HG02588 (cell line): ENCODE measurements at regions not wholly inside any gene's neighbourhood (a gene's known extent, or its start where the extent isn't known, plus 50 kb on each side); places are given as distances from the start of the nearest gene placed in this dataset.
"Not testable (repeated sequence)": the region's sequence is repeated elsewhere in the genome, so short reads cannot be mapped to it uniquely, and the experiment has no call there.

Experiments
- ATAC-seq: cut with Tn5 transposase; IDR thresholded peaks from one replicate; pipeline ENCODE4 v1.9.1; 2021; ENCODE audit warnings: mild to moderate bottlenecking, moderate library complexity; ENCODE audit not compliant: unreplicated experiment

DNA sequence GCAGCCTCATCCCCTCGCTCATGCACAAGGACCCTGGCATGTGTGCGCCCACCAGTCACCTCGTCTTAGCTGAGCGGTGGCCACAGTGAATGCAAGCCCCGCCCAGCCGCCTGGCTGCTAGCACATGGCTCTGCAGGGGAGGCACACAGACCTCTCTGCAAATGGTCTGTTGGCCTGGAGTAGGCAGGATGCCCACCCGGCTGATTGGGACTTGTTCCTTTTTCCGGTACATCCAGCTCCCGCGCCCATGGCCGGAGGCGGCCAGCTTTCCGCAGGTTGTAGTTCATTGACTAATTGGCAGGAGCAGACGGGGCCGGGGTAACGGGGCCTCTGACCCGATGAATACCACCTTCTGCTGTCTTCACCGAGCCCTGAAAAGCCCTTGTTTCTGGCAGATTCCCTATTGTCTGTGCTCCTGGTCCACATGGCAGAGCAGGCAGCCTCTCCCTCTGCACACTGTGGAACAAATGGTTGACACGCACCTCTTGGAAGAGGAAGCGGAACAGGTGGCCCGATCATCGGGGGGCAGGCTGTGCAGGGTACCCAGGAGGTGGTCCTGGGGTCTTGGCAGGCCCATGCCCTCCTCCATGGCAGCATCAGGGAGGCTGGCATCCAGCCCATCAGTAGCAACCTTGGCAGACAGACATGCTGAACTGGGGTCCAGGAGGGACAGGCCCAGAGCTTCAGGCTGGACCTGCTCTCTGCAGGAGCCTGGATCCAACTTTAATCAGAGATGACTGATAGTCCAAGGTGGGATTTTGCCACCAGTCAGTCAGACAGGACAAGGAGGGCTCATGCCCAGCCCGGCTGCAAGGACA lies 1512.0 kb downstream of the BRD1 start:
- no peak for ATAC-seq

DNA sequence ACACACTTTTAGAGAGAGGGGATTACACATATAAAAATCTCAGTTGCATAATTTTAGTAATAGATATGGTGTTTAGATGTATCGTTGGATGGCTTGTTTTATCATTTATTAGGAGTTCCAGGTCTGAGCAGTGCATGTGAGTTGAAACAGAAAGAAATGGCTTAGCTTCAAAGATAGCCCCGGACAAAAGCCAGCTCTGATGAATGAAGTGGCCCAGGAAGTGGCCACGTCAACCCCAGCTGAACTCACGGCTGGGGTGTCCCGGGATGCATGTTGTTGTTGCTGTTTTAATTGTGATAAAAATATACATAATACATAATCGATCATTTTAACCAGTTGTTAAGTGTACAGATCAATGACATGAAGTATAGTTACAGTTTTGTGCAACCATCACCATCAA lies 1513.6 kb downstream of the BRD1 start:
- ATAC-seq: no peak

DNA sequence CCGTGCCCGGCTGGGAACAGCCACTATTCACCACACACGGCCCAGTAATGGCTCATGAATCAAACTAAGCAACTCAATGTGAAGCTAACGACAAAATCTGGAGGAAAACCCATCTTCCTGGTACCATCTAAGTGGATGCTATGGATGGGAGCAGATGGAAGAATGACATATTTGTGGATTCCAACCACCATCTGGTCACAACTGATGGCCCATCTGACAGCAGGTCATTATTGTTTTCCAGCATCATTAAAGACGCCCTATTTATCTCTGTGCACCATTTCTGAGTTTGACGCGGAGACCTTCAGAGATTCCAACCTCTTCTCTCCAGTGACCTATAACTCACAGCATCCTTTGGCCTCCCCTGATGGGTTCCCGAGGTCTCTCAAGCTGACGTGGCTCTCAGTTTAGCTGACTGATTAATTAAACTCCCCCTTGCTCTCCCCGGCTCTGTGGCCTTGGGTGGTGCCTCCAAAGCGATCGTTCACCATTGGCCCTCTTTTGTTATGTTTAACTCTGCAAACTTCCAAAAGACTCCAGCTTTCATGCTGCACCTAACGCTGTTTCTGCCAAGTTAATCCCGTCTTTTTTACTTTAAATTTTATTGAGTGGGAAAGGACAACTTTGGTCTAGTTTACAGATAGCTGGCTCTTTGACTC lies 1514.4 kb downstream of the BRD1 start:
- no peak for ATAC-seq

DNA sequence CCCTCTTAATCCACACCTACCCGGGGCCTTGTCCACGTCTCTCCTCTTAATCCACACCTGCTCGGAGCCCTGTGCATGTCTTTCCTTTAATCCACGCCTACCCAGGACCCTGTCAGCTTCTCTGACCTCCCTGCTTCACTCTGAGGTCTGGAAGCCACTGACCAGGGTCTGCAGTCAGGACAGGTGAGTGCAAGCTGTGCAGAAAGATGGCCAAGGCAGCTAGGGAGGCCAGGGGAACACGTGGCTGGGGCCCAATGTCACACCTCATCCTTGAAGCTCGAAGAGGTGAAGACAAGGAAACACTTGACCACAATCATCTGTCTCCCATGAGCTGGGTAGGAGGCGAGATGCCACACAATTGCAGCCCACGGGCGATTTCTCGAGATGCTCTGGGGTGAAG lies 1516.9 kb downstream of the BRD1 start:
- no peak for ATAC-seq

DNA sequence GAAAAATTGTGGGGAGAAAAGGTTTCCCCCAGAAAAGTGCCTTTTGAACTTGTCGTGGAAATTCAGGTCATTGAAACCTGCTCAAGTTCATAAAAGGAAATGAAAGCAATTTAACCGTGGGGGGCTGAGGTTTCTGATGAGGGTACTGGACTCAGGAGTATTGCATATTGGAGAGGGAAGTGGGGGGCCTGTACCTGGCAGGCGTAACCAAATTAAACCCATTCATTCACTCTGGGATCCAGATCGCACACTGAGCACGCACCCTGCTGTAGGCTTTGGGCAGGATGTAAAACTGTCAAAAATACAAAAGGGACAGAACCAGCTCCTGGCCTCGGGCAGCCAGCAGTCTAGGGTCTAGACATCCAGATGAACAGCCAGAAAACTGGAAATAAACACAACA lies 1517.4 kb downstream of the BRD1 start:
- no peak for ATAC-seq

DNA sequence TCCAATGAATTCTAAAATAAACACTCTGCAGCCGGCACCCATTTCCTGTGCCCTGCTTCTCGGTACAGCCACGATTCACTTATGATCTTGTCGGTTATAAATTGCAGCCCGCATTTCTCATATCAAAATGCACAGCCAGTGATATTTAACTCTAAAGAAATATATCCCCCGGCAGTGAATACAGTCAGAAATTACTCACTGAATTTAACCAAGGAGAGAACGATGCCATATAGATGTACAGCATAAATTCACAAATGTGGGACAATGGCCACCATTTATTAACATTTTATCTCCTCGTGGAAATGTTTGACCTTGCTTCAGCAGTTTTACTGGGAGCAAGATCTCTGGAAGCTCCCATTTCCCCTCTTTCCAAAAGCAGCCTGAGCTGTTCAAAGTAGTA lies 1517.8 kb downstream of the BRD1 start:
- no peak for ATAC-seq

DNA sequence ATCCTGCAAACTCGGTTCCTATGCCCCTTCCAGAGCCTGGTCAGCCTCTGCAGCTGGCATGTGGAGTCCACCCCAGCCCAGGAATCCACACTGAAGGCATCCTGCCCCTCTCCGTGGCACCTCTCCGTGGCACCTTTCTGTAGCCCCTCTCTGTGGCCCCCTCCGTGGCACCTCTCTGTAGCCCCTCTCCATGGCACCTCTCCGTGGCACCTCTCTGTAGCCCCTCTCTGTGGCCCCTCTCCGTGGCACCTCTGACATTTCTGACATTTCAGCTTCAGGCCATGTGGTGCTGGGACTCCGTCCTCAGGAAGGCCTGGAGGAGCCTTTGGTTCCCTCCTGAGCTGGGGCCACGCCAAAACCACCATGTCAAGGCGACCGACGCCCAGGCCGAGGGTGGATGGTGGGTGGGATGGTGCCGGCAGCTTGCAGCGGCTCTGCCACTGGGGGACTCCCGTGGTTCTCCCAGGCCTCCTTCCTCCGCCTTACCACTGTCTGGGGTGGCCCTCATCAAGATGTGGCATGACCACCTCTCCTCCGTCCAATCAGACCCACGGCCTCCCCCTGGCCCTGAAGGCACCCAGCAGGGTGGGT lies 1518.5 kb downstream of the BRD1 start:
- ATAC-seq: no peak

DNA sequence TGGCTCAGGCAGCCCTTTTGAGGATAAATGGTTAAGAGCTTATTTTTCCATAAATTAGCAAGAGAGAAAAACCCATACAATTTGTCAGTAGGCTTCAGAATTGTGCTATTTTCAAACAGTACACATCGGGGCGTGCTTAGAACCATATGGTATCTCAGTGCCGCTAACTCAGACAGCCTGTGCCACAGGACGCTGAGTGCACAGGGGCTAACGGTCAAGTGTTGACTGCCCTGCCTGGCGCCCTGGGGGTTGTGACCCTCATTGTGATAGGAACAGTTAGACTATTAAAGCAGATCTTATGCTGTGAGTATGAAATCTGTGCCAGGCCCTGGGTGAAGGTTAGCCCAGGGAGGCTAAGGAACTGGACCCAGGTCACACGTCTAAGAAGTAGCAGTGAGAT lies 1519.7 kb downstream of the BRD1 start:
- ATAC-seq: no peak

DNA sequence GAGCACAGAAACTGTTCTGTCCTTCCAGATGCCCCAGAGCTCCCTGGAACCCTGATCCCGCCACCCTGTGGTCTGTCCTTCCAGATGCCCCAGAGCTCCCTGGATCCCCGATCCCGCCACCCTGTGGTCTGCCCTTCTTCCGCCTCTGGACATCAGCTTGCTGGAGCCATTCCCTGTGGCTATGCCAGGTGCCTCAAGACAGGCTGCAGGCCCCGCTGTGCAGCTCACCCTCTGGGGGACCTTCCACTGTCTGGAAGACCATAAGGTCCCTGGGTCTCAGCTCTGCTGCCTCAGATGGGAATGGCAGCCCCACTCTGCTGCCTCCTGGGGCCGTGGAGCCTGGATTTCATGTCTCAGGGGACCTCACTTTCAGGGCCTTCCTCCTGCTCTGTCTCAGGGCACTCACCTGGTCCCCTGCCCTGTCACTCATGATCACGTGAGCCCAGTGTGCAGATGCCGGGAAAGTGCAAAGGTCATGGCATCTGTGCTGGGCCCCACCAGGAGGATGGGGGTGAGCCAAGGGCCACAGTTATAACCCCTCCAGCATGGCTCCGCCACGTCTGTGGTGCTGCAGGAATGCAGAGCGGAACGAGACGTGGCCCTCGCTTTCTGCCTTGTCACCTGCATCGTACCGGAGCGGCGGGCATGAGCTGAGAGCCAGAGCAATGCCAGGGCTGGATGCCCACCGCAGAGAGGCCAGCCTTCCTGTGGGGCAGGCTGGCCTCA lies 1520.7 kb downstream of the BRD1 start:
- no peak for ATAC-seq

DNA sequence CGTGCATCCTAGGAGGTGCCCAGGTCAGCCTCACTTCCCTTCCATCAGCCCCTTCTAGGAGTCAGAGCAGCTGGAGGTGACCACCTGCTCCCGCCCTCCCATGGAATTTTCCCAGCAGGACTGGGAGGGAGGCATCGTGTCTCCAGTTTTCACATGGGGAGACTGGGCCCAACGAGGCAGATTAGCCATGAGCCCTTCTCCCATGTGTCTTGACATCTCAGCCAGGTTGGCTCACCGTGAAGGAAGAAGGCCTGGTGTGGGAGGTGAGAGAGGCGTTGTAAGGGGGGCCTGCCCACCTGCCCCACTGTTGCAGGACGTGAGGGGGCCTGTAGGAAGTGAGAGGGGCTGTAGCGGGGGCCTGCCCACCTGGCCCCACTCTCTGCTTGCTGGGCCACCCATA lies 1521.4 kb downstream of the BRD1 start:
- ATAC-seq: no peak

DNA sequence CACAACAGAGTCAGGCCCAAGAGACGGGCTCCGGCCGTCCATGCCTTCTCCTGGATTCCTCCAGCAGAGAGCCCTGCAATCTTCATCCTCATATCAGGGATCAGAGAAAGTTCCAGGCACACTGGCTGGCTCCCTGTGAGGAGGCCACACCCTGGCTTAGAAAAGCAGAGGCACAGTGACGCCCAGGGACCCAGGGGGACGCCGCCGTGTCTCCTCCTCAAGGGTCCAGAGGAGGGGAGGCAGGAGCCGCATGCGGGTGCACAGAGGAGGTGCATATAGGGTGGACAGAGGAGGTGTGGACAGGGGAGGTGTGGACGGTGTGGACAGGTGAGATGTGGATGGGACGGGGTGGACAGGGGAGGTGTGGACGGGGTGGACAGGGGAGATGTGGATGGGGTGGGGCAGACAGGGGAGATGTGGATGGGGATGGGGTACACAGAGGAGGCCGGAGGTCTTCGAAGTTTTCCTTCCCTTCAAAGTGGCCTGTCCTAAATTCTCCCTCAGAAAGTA lies 1521.9 kb downstream of the BRD1 start:
- ATAC-seq: no peak

DNA sequence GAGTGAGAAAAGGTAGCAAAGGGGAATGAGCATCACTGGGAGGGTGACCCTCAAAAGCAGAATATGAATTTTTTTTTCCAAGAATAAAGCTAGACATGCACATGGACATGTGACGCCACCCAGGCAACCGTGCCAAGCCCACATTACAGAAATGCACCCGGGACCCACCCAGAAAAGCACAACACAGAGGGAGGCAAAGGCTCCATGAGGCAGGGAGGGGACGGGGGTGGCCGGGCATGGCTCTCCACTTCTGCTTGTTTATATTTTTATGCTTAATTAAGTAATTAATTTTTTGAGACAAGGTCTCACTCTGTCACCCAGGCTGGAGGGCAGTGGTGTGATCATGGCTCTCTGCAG lies 1524.3 kb downstream of the BRD1 start:
- ATAC-seq: no peak

DNA sequence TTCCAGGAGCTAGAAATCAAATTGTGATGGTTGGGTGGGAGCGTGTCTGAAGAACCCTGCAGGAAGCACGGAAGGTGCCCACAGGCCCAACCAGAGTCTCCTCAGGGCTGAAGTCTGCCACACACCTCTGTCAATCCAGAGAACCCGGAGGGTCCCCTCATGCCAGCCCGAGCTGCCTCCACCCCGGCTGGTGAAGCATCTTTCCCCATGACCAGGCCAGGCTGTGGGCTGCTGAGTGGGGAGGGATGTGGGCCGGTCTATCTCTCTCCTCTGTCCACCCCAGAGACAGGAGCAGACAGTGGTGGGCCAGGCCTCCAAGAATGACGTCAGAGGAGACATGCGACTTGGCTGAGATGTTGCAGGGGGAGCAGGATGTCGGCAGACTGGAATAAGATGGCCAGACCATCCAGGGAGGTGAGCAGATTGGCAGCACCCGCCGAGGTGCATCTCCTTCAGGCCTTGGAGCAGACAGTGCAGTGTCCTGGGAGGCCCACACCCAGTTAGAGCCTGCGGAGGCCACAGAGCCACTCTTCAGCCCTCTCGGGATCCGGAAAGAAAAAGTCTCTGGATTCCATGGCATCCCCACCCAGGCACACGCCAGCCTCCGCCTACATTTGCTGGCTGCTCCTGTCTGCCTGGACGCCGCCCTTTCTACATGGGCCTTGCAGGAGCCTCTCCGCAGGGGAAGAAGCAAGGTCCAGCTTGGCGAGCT lies 1524.9 kb downstream of the BRD1 start:
- ATAC-seq: no peak

DNA sequence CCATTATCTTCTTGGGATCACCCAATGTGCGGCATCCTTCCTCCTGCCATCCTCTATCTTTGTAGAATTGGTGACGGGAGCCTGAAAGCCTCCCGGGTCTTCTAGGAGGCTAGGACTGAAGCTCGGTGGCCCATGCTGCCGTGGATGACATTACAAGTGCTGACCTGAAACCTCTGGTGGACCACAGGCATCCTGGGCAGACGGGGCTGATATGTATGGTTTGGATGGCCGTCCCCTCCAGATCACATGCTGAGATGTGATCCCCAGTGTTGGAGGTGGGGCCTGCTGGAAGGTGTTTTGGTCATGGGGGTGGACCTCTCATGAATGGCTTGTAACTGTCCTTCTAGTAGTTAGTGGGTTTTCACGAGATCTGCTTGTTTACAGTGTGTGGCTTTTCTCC lies 1525.8 kb downstream of the BRD1 start:
- ATAC-seq: no peak

DNA sequence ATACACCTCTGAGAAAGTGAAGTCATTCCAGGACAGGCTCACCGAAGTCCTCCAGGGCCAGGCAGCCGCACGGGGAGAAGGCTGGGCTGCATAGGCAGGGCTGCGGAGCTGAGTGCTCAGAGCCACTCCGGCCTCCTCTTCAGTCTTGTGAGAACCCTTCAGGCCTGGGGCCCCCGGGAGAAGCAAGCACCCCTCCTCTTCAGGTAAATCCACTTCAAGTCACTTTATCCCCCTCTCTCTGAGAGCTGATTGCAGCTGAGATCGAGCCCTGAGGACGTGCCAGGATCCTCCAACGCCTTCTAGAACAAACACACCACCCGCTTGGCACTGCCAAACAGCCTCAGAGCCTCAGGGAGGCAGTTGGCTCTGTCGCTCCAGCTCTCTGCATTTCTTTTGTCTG lies 1526.3 kb downstream of the BRD1 start:
- no peak for ATAC-seq

DNA sequence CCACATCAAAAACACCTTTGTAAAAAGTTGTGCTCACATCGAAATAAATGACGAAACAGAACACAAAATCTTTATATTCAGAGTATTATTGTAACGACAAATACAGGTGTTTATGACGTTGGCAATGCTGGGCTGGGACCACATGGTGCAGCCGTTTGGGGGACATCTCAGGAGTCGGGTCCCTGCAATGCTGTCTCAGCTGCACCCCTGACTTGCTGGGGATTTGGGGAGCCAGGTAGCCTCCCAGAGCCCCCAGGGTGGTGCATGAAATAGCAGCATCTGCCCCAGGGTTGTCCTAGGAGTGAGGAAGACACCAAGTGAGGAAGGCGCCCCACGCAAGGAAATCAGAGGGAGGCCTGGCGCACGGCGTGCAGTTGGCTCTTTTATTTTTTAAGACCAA lies 1526.8 kb downstream of the BRD1 start:
- no peak for ATAC-seq

DNA sequence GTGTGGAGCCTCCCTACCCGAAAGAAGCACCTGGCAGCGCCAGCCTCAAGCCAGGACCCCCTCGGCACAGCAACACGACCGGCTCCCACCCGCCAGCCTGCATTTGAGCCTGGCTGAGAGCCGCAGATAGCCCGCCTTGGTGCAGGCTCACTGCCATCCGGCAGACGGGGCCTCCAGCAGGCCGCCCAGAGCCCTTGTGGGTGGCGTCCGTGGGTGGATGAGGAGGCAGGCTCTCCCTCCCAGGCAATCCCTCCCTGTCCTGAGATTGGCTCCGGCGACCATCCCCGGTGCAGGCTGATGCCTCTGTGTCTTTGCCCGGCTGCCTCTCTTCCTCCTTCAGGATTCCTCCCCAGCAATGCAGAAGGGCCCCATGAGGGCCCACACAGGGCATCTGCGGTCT lies 1527.9 kb downstream of the BRD1 start:
- ATAC-seq: no peak

DNA sequence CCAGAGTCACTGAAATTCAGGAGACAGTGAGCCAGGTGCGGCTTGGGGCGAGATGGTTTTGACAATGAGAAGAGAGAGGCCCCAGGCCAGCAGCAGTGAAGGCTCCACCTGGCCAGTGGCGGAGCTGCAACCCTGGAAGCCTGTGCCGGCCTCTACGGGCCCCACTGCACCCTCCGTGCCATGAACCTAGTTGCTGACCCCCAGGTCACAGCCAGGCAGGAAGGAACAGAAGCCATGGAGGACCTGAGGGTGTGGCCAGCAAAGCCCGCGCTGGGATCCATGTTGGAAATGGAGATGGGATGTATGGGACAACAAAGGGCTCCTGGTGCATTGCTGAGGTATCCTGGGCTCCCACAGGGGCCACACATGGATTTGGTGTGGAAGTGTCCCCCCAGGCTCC lies 1528.5 kb downstream of the BRD1 start:
- ATAC-seq: no peak

DNA sequence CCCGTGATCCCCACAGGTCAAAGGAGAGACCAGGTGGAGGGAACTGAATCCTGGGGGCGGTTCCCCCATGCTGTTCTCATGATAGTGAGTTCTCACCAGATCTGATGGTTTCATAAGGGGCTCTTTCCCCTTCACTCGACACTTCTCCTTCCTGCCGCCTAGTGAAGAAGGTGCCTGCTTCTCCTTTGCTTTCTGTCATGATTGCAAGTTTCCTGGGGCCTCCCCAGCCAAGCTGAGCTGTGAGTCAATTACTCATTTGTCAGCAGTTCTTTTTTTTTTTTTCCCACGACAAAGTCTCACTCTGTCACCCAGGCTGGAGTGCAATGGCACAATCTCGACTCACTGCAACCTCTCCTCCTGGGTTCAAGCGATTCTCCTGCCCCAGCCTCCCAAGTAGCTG lies 1530.4 kb downstream of the BRD1 start:
- ATAC-seq: no peak

DNA sequence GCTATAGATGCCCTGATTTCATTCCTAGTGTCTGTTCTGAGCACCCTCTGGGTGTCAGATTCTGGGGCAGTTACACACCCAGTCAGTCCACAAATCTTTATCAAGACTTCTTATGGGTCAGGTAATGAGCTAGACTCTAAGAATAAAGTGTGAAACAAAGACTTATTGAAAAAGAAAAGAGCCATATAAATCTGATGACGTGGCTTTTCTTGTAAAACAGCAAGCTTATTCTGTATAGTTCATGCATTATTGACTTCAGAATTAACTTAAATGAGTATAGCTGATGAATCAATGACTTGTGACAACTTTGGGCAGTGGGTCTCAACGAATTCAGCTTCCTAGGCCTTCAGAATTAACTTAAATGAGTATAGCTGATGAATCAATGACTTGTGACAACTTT lies 1527.5 kb downstream of the TBC1D22A start:
- ATAC-seq: not testable (repeated sequence)

DNA sequence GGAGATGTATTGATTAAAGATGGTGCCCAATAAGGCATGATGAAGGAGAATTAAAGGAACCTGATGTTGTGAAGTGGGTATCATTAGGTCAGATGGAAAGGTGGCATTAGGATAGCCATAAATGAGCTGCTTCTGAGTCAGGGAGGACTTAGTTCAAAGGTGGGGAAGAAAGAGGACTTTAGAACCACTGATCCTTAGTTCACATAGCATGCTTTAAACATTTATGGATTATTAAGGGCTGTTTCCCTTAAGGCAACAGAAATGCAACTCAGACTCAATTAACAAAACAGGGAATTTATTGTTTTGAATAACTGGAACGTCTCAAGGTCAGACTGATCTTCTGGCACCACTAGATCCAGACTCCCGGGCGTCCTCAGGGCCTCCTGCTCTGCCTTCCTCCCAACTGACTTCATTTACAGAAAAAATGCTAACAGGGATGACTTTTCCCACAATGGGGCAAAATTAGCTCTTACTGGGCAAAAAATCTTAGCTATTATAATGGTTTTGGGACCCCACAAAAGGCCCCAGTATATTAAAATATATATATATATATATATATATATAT lies 1526.0 kb downstream of the TBC1D22A start:
- ATAC-seq: no peak
